Vagina (tissue), 2 donors: ENCODE measurements at regions not wholly inside any gene's neighbourhood (a gene's known extent, or its start where the extent isn't known, plus 50 kb on each side); places are given as distances from the start of the nearest gene placed in this dataset.

Experiments used
- POLR2A ChIP-seq, 2 donors: fragments of 450-650 bp; IDR thresholded peaks; one replicate each; pipeline ENCODE4 v1.6.1; 2017; ENCODE audit warnings: antibody characterized with exemption in 2 of 2, mild to moderate bottlenecking in 2 of 2, moderate library complexity in 2 of 2
- POLR2AphosphoS5 ChIP-seq, 2 donors: sonication (generic); formaldehyde crosslinking; IDR thresholded peaks; one replicate each; pipeline ENCODE4 v1.9.0; 2017; ENCODE audit warnings: antibody characterized with exemption in 2 of 2, mild to moderate bottlenecking in 2 of 2, low read depth in 1 of 2; ENCODE audit not compliant: insufficient read depth in 1 of 2

DNA sequence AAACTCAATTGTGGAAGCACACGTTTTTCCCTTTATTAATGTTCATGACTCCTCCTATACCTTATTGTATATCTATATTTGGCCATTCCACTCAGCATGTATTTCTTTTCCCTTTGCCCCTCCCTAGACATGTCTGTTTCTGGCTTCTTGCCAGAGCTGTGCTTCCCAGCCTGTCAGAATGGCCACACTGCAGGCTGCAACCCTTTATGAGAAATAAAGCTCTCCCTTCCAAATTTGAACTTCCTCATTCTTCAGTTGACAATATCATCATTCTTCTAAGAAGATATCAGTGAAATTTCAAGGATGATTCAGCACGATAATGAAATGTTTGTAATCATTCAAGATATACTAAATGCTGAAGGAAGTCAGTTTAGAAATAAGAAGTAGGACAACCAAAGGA lies 107.6 kb upstream of the PRSS3 start:
- no peak for TF ChIP-seq POLR2AphosphoS5 (IDR thresholded peaks at IDR 0.05; ENCODE audit: insufficient read depth in 1 of 2, low read depth in 1 of 2)
- TF ChIP-seq POLR2A (IDR thresholded peaks at IDR 0.05) = no peak
